Cardiac fibroblast (primary cell): ENCODE measurements at regions not wholly inside any gene's neighbourhood (a gene's known extent, or its start where the extent isn't known, plus 50 kb on each side); places are given as distances from the start of the nearest gene placed in this dataset.

Experiments
- DNase-seq, 2 donors: peaks; one replicate each; pipeline versions ENCODE4 v3.0.0 to v3.0.0-alpha.2; 2010; ENCODE audit warnings: low read depth in 2 of 2
- H3K4me3 ChIP-seq, 2 donors: replicated peaks in 1 of 2; 1 replicate in 1 of 2; 2 replicates in 1 of 2; pipeline ENCODE4 v1.5.1; 2011; ENCODE audit warnings: low read depth in 2 of 2, low read length in 2 of 2, mild to moderate bottlenecking in 2 of 2, moderate library complexity in 1 of 2
- CTCF ChIP-seq: IDR thresholded peaks from one replicate; pipeline ENCODE4 v1.5.1; 2011; ENCODE audit warnings: low read depth, mild to moderate bottlenecking, low read length, inconsistent platforms

- no peak for DNase-seq
- no peak for TF ChIP-seq CTCF
- H3K4me3 ChIP-seq, result no peak overlapping the region
Measured at GRCh38 chr2:72011791-72012190, 135.9 kb downstream of the CYP26B1 start.

GRCh38 chr2:72011370-72011689 lies 136.3 kb downstream of the CYP26B1 start:
- no peak for DNase-seq
- H3K4me3 ChIP-seq, result no peak overlapping the region
- no peak for TF ChIP-seq CTCF

DNA sequence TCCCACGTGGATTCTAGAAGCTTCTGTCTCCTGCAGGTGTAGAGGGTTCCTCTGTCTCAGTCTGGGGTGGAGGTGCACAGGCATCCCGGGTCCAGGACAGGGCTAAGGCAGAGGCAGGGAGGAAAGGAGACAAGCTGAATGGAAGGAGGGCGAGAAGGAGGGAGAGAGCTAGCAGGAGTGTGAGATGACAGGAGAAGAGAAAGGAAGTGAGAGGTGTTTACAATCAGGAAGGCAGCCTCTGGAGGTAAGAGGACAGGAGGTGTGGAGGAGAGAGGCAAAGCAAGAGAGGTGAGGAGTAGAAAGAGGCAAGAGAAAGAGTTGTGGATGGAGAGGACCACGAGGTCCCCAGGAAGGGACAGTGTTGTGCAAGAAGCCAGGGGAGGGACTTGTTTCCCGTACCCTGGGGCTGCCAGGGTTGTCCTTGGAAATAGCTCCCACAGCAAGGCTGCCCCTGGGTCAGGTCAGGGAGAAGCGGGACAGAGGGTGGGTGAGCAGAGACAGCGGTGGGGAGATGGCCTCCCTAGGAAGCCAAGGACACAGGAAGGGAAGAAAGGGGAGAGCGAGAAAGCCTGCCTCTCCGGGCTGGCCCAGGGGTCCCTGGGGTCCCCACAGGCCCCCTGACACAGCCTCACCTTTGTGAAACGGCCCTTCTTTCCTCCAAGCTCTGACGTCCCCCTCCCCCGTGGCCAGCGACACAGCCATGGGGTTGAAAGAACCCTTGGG lies 136.9 kb downstream of the CYP26B1 start:
- DNase-seq, result no peak
- no peak for TF ChIP-seq CTCF

GRCh38 chr2:72008608-72009007 lies 139.1 kb downstream of the CYP26B1 start:
- no peak for TF ChIP-seq CTCF
- DNase-seq, result no peak
- H3K4me3 ChIP-seq, result no peak overlapping the region

More for the DNA sequence above, 136.9 kb downstream of the CYP26B1 start:
- no peak overlapping the region for H3K4me3 ChIP-seq

DNA sequence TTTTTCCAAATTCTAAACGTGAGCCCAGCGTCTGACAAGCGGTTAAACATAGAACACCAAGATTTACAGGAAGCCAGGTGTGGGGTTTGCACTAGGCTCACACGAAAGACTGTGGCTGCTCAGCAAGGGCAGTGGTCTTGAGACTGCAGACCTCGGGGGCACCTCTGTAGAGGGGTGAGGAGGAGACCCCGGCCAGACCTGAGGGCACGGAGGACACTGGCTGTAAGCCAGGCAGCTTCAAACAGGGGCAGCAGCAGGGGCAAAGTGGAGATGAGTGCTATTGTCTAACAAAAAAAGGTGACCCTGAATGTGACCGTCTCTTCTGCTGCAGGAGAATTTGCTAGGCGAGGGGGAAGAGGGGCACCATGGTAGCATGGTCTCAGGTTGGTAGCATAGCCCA lies 140.3 kb downstream of the CYP26B1 start:
- no peak for TF ChIP-seq CTCF
- H3K4me3 ChIP-seq, result no peak overlapping the region
- no peak for DNase-seq

GRCh38 chr2:72006188-72006736 lies 141.4 kb downstream of the CYP26B1 start:
- H3K4me3 ChIP-seq, result no peak overlapping the region
- DNase-seq, result no peak
- no peak for TF ChIP-seq CTCF

DNA sequence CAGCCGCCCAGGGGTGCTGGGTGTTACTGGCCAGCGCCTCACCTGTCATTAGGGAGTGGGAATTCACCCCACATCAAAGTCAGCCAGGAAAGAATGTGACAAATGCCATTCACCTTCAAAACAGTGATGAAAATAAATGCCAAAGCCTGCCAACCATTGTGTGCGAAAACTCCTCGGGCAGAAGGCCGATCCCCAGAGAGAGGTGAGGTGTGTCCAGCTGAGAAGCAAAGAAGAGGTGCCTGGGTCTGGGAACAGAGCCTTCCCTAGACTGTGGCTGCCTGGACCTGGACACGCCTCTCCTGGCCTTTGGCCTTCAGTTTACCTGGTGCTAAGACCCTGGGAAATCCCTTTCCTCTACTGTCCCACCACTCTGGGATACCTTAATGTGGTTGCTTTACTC lies 142.7 kb downstream of the CYP26B1 start:
- no peak for TF ChIP-seq CTCF
- H3K4me3 ChIP-seq, result no peak overlapping the region
- no peak for DNase-seq
